GM19025 (cell line): ENCODE measurements at regions not wholly inside any gene's neighbourhood (a gene's known extent, or its start where the extent isn't known, plus 50 kb on each side); places are given as distances from the start of the nearest gene placed in this dataset.

Experiments used
- ATAC-seq: cut with Tn5 transposase; IDR thresholded peaks from one replicate; pipeline ENCODE4 v1.9.1; 2021; ENCODE audit warnings: mild to moderate bottlenecking, low read depth, moderate library complexity; ENCODE audit not compliant: unreplicated experiment

GRCh38 chr13:22201375-22201925 is 530.6 kb downstream of the FGF9 start:
- ATAC-seq = no peak

GRCh38 chr13:22210134-22210930 is 539.5 kb downstream of the FGF9 start:
- no peak for ATAC-seq

GRCh38 chr13:22211876-22212275 is 541.0 kb downstream of the FGF9 start:
- no peak for ATAC-seq

- ATAC-seq = no peak
Observed at GRCh38 chr13:22212576-22212975, 541.7 kb downstream of the FGF9 start.

- ATAC-seq = no peak
Observed at GRCh38 chr13:22214184-22214583, 543.3 kb downstream of the FGF9 start.

- no peak for ATAC-seq
Observed at GRCh38 chr13:22218797-22219196, 547.9 kb downstream of the FGF9 start.

- ATAC-seq = no peak
Observed at GRCh38 chr13:22219709-22220108, 548.8 kb downstream of the FGF9 start.

GRCh38 chr13:22220151-22221135 is 549.6 kb downstream of the FGF9 start:
- no peak for ATAC-seq

- no peak for ATAC-seq
Observed at GRCh38 chr13:22223411-22223810, 552.5 kb downstream of the FGF9 start.

GRCh38 chr13:22226086-22226485 is 555.2 kb downstream of the FGF9 start:
- no peak for ATAC-seq

GRCh38 chr13:22227895-22228294 is 557.0 kb downstream of the FGF9 start:
- ATAC-seq = no peak

- ATAC-seq = no peak
Observed at GRCh38 chr13:22229916-22230315, 559.0 kb downstream of the FGF9 start.

GRCh38 chr13:22232186-22232585 is 561.3 kb downstream of the FGF9 start:
- no peak for ATAC-seq

- ATAC-seq = no peak
Observed at GRCh38 chr13:22235285-22235949, 564.5 kb downstream of the FGF9 start.

- ATAC-seq = no peak
Observed at GRCh38 chr13:22235950-22236290, 565.0 kb downstream of the FGF9 start.

- ATAC-seq = no peak
Observed at GRCh38 chr13:22238269-22238668, 567.4 kb downstream of the FGF9 start.

GRCh38 chr13:22240716-22241115 is 569.8 kb downstream of the FGF9 start:
- ATAC-seq = no peak

GRCh38 chr13:22243469-22244163 is 572.7 kb downstream of the FGF9 start:
- ATAC-seq = no peak

- no peak for ATAC-seq
Observed at GRCh38 chr13:22252281-22252830, 581.5 kb downstream of the FGF9 start.

- no peak for ATAC-seq
Observed at GRCh38 chr13:22253107-22253506, 582.2 kb downstream of the FGF9 start.
